HEK293 (cell line): ENCODE measurements at regions not wholly inside any gene's neighbourhood (a gene's known extent, or its start where the extent isn't known, plus 50 kb on each side); places are given as distances from the start of the nearest gene placed in this dataset.
A peak's percentile ranks its signal among the peaks of the same experiment; 100 is the strongest.

Source experiments
- CTCF ChIA-PET: fragments of 350-600 bp; formaldehyde crosslinking; extraction: SDS; loops from one replicate; lab custom pipeline; 2021; ENCODE audit warnings: antibody characterized with exemption; lab: Yijun Ruan, JAX
- POLR2A ChIA-PET: fragments of 300-600 bp; formaldehyde crosslinking; extraction: SDS; loops from one replicate; lab custom pipeline; 2020; ENCODE audit warnings: antibody characterized with exemption, inconsistent platforms; lab: Yijun Ruan, JAX
- H3K27ac ChIP-seq: fragments of 200-500 bp; sonication (Bioruptor generic); 2 replicates; pipeline ENCODE4 v1.5.1; 2014; ENCODE audit warnings: low read depth, low read length, control low read depth, inconsistent platforms; ENCODE audit errors: extremely low read depth
- H3K36me3 ChIP-seq, 2 experiments: fragments of 200-500 bp in 1 of 2; sonication (Bioruptor generic) in 1 of 2; 1 replicate in 1 of 2; 2 replicates in 1 of 2; pipeline ENCODE4 v1.5.1; 2014 to 2017; ENCODE audit warnings: inconsistent platforms in 2 of 2, low read length in 2 of 2; ENCODE audit not compliant: control insufficient read depth in 2 of 2, insufficient read depth in 1 of 2
- H3K4me1 ChIP-seq: fragments of 200-500 bp; sonication (Bioruptor generic); 2 replicates; pipeline ENCODE4 v1.5.1; 2014; ENCODE audit warnings: mild to moderate bottlenecking, low read length, inconsistent platforms; ENCODE audit not compliant: control insufficient read depth, insufficient read depth
- H3K4me3 ChIP-seq: 2 replicates; pipeline ENCODE4 v1.5.1; 2011; ENCODE audit warnings: low read depth, mild to moderate bottlenecking, control low read depth, low read length, moderate library complexity
- H3K9me3 ChIP-seq: fragments of 200-500 bp; sonication (Bioruptor generic); 2 replicates; pipeline ENCODE4 v1.5.1; 2014; ENCODE audit warnings: low read depth, low read length, inconsistent platforms; ENCODE audit not compliant: control insufficient read depth, insufficient read depth
- EGR2 ChIP-seq: fragments of 450-650 bp; formaldehyde crosslinking; IDR thresholded peaks from 2 replicates; pipeline ENCODE4 v1.5.1; 2016; ENCODE audit warnings: low read depth, missing biosample characterization, missing genetic modification characterization
- ELK4 ChIP-seq: IDR thresholded peaks from 2 replicates; pipeline ENCODE4 v1.6.1; 2011; ENCODE audit warnings: mild to moderate bottlenecking, low read depth, low read length, borderline replicate concordance
- GLI2 ChIP-seq: fragments of 450-650 bp; formaldehyde crosslinking; IDR thresholded peaks from 2 replicates; pipeline ENCODE4; 2017; ENCODE audit warnings: missing biosample characterization, missing genetic modification characterization, low read depth, borderline replicate concordance
- KLF7 ChIP-seq: fragments of 450-650 bp; formaldehyde crosslinking; IDR thresholded peaks from 2 replicates; pipeline ENCODE4 v1.5.1; 2016; ENCODE audit warnings: missing biosample characterization, missing genetic modification characterization, borderline replicate concordance
- KLF9 ChIP-seq: fragments of 450-650 bp; formaldehyde crosslinking; IDR thresholded peaks from 2 replicates; pipeline ENCODE4 v1.5.1; 2016; ENCODE audit warnings: missing biosample characterization, missing genetic modification characterization, low read depth
- SP3 ChIP-seq: fragments of 450-650 bp; formaldehyde crosslinking; IDR thresholded peaks from 2 replicates; pipeline ENCODE4 v1.5.1; 2016; ENCODE audit warnings: missing biosample characterization, missing genetic modification characterization
- TSHZ1 ChIP-seq: fragments of 450-650 bp; formaldehyde crosslinking; IDR thresholded peaks from 2 replicates; pipeline ENCODE4 v1.5.1; 2016; ENCODE audit warnings: missing biosample characterization, missing genetic modification characterization, borderline replicate concordance
- YY2 ChIP-seq: fragments of 450-650 bp; formaldehyde crosslinking; IDR thresholded peaks from 2 replicates; pipeline ENCODE4 v1.5.1; 2016; ENCODE audit warnings: missing biosample characterization, missing genetic modification characterization
- ZBTB17 ChIP-seq: fragments of 450-650 bp; formaldehyde crosslinking; IDR thresholded peaks from 2 replicates; pipeline ENCODE4 v1.5.1; 2016; ENCODE audit warnings: missing biosample characterization, missing genetic modification characterization
- ZBTB49 ChIP-seq: fragments of 450-650 bp; formaldehyde crosslinking; IDR thresholded peaks from 2 replicates; pipeline ENCODE4 v1.5.1; 2016; ENCODE audit warnings: missing biosample characterization, missing genetic modification characterization, low read depth
- ZEB2 ChIP-seq: fragments of 450-650 bp; formaldehyde crosslinking; IDR thresholded peaks from 2 replicates; pipeline ENCODE4 v1.5.1; 2016; ENCODE audit warnings: missing biosample characterization, missing genetic modification characterization
- ZFHX2 ChIP-seq: fragments of 450-650 bp; formaldehyde crosslinking; conservative IDR thresholded peaks from 2 replicates; pipeline ENCODE4 v1.5.1; 2016; ENCODE audit warnings: missing biosample characterization, missing genetic modification characterization
- ZNF140 ChIP-seq: fragments of 450-650 bp; formaldehyde crosslinking; IDR thresholded peaks from 2 replicates; pipeline ENCODE4 v1.5.1; 2016; ENCODE audit warnings: missing biosample characterization, missing genetic modification characterization
- ZNF146 ChIP-seq: fragments of 450-650 bp; formaldehyde crosslinking; IDR thresholded peaks from 2 replicates; pipeline ENCODE4 v1.5.1; 2016; ENCODE audit warnings: missing biosample characterization, missing genetic modification characterization
- ZNF16 ChIP-seq: fragments of 450-650 bp; formaldehyde crosslinking; IDR thresholded peaks from 2 replicates; pipeline ENCODE4 v1.5.1; 2016; ENCODE audit warnings: low read depth, missing biosample characterization, missing genetic modification characterization
- ZNF175 ChIP-seq: fragments of 450-650 bp; formaldehyde crosslinking; IDR thresholded peaks from 2 replicates; pipeline ENCODE4 v1.5.1; 2016; ENCODE audit warnings: missing biosample characterization, missing genetic modification characterization
- ZNF184 ChIP-seq: fragments of 450-650 bp; IDR thresholded peaks from 2 replicates; pipeline ENCODE4 v1.5.1; 2018; ENCODE audit warnings: missing biosample characterization, mild to moderate bottlenecking, missing genetic modification characterization
- ZNF2 ChIP-seq: fragments of 450-650 bp; formaldehyde crosslinking; IDR thresholded peaks from 2 replicates; pipeline ENCODE4 v1.5.1; 2016; ENCODE audit warnings: missing biosample characterization, missing genetic modification characterization
- ZNF221 ChIP-seq: fragments of 450-650 bp; formaldehyde crosslinking; IDR thresholded peaks from 2 replicates; pipeline ENCODE4 v1.5.1; 2017; ENCODE audit warnings: missing biosample characterization, missing genetic modification characterization, borderline replicate concordance
- ZNF248 ChIP-seq: fragments of 450-650 bp; formaldehyde crosslinking; IDR thresholded peaks from 2 replicates; pipeline ENCODE4 v1.5.1; 2017; ENCODE audit warnings: missing biosample characterization, missing genetic modification characterization
- ZNF302 ChIP-seq: fragments of 450-650 bp; formaldehyde crosslinking; IDR thresholded peaks from 2 replicates; pipeline ENCODE4 v1.5.1; 2016; ENCODE audit warnings: missing biosample characterization, missing genetic modification characterization, low read depth
- ZNF449 ChIP-seq: fragments of 450-650 bp; formaldehyde crosslinking; IDR thresholded peaks from 2 replicates; pipeline ENCODE4 v1.5.1; 2017; ENCODE audit warnings: missing biosample characterization, mild to moderate bottlenecking, missing genetic modification characterization, moderate library complexity
- ZNF621 ChIP-seq: fragments of 450-650 bp; formaldehyde crosslinking; IDR thresholded peaks from 2 replicates; pipeline ENCODE4 v1.5.1; 2017; ENCODE audit warnings: missing biosample characterization, missing genetic modification characterization
- ZNF629 ChIP-seq: fragments of 450-650 bp; formaldehyde crosslinking; IDR thresholded peaks from 2 replicates; pipeline ENCODE4 v1.5.1; 2017; ENCODE audit warnings: missing biosample characterization, missing genetic modification characterization
- ZNF660 ChIP-seq: fragments of 450-650 bp; IDR thresholded peaks from 2 replicates; pipeline ENCODE4 v1.5.1; 2018; ENCODE audit warnings: missing biosample characterization, mild to moderate bottlenecking, missing genetic modification characterization

GRCh38 chr6:134429861-134430380, 112.0 kb upstream of the SGK1 start:
- CTCF ChIA-PET: no interaction called here
- no peaks in the 10 kb centered on the region for H3K4me1 ChIP-seq
- no peak overlapping the region for H3K4me3 ChIP-seq
- no peak overlapping the region for H3K27ac ChIP-seq
- POLR2A ChIA-PET: no interaction called here
- H3K9me3 ChIP-seq: no peaks in the 10 kb centered on the region
- TF ChIP-seq ZNF146: no peak
- no peak for TF ChIP-seq ZNF621
- TF ChIP-seq EGR2 (tag by site-specific recombination): peak; percentile 34; the same call in 1 of the 2 replicates
- no peak for TF ChIP-seq GLI2 (tag by site-specific recombination)
- TF ChIP-seq ZNF629: no peak
- no peak for TF ChIP-seq ZNF302 (tag by site-specific recombination)
- TF ChIP-seq YY2 (tag by site-specific recombination): no peak
- no peak for TF ChIP-seq ZNF175 (tag by site-specific recombination)
- no peak for TF ChIP-seq ZNF140 (tag by site-specific recombination)
- no peak for TF ChIP-seq SP3 (tag by site-specific recombination)
- TF ChIP-seq KLF7: no peak
- TF ChIP-seq ZNF449 (tag by site-specific recombination): no peak
- TF ChIP-seq ZBTB17 (tag by site-specific recombination): no peak
- TF ChIP-seq ZFHX2: peak; percentile 16; the same call in 1 of the 2 replicates
- TF ChIP-seq ZNF248 (tag by site-specific recombination): no peak
- no peak for TF ChIP-seq ZNF660 (tag by site-specific recombination)
- no peak for TF ChIP-seq ZNF184 (tag by site-specific recombination)
- H3K36me3 ChIP-seq: no peaks in the 10 kb centered on the region

GRCh38 chr6:134427721-134428120, 109.8 kb upstream of the SGK1 start:
- Histone ChIP-seq H3K36me3 (no peaks in the 10 kb centered on the region), H3K27ac (no peak overlapping the region)
- no peak for TF ChIP-seq ELK4
- no peak for TF ChIP-seq KLF9 (tag by site-specific recombination)
- TF ChIP-seq, all 188 proteins: peak for 0
- Histone ChIP-seq H3K4me1 (no peaks in the 10 kb centered on the region), H3K4me3 (no peak overlapping the region), H3K9me3 (no peaks in the 10 kb centered on the region)
- ChIA-PET POLR2A (no interaction called here), CTCF (interaction anchor here (1.0 to 1.5 kb wide), 2 partner anchors 8 to 17 kb away, joined by 3 to 4 read pairs; no protein-coding TSS in a partner anchor)

GRCh38 chr6:134426623-134427022, 108.7 kb upstream of the SGK1 start:
- ChIA-PET POLR2A (no interaction called here), CTCF (interaction anchor here (0.7 to 1.5 kb wide), 3 partner anchors 18 to 244 kb away, joined by 3 to 5 read pairs (median 4); no protein-coding TSS in a partner anchor)
- H3K9me3 ChIP-seq: no peaks in the 10 kb centered on the region
- H3K27ac ChIP-seq: no peak overlapping the region
- no peaks in the 10 kb centered on the region for H3K36me3 ChIP-seq
- no peak overlapping the region for H3K4me3 ChIP-seq
- no peaks in the 10 kb centered on the region for H3K4me1 ChIP-seq
- no peak for TF ChIP-seq ZEB2 (tag by site-specific recombination)
- no peak for TF ChIP-seq TSHZ1 (tag by site-specific recombination)
- TF ChIP-seq ZNF16 (tag by site-specific recombination): no peak
- TF ChIP-seq ZNF2: no peak
- TF ChIP-seq SP3 (tag by site-specific recombination): no peak
- no peak for TF ChIP-seq ZNF221 (tag by site-specific recombination)
- no peak for TF ChIP-seq ZBTB49 (tag by site-specific recombination)
